ENCODE measurements at regions not wholly inside any gene's neighbourhood (a gene's known extent, or its start where the extent isn't known, plus 50 kb on each side); places are given as distances from the start of the nearest gene placed in this dataset.
"Not testable (repeated sequence)": the region's sequence is repeated elsewhere in the genome, so short reads cannot be mapped to it uniquely, and the experiment has no call there.

DNA sequence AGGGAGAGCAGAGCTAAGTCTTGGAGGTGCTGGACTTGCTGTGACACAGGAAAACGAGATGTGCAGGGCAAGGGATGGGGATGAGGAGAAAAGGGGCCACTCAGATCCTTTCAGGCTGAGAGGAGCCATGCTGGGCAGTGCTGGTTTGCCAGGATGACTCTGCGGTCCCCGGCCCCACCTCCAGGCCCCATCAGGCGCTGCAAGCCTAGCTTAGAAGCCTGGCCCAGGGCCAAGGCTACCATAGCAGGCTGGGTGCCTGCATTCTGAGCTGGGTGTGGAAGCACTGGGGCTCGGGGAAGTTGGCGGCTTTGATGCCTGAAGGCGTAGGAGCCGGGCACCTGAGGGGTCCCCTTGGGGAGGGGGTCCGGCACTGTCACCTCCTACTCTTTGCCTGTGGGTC lies 341.2 kb upstream of the USP9Y start:
- DNase-seq (ENCODE audit: low spot score), result no peak

DNA sequence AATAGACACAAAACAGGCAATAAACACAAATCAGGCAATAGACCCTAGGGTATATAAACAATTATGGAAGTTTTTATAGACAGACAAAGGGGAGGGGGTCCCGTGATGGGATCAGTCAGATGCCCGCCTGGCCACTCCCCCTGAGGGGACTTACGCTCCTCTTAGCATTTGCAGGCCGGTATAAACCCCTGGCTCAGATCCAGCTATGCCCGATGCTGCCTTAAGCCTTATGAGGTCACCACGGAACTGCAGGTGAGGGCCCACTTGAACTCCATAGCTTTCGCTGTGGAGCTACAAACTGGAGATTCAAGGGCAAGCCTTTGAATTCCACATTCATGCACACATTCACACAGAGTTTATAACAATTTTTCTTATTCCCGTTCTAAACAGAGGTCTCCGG lies 340.5 kb upstream of the USP9Y start:
- DNase-seq (ENCODE audit: low spot score), result no peak

DNA sequence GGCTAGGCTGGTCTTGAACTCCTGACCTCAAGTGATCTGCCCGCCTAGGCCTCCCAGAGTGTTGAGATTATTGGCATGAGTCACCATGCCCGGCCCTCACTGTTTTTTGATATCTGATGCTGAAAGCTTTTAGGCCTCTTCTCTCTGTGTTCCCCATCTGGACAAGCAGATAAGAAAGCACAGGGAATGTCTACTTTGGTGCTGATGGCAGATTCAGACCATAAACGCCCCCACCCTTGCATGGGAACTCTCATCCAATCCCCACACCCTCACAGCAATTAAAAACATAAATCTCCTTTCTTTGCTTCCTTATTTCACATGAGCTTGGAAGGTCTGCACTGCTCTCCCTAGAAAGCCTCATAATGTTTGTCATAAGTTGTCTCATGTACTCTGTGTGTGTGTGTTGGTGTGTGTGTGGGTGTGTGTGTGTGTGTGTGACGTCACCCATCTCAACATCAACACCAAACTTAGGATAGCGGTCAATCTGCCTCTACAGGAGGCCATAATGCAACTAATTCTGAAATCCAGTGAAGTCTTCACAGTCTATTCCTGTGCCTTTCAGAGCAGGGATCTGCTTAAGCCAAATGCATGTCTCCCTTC lies 335.6 kb upstream of the USP9Y start:
- DNase-seq (ENCODE audit: low spot score), result no peak

DNA sequence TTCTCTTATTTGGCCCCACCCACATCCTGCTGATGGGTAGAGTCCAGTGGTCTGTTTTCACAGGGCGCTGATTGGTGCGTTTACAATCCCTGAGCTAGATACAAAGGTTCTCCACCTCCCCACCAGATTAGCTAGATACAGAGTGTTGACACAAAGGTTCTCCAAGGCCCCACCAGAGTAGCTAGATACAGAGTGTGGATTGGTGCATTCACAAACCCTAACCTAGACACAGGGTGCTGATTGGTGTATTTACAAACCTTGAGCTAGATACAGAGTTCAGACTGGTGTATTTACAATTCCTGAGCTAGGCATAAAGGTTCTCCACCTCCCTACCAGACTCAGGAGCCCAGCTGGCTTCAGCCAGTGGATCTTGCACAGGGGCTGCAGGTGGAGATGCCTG lies 326.4 kb upstream of the USP9Y start:
- not testable (repeated sequence) for DNase-seq (ENCODE audit: low spot score)

DNA sequence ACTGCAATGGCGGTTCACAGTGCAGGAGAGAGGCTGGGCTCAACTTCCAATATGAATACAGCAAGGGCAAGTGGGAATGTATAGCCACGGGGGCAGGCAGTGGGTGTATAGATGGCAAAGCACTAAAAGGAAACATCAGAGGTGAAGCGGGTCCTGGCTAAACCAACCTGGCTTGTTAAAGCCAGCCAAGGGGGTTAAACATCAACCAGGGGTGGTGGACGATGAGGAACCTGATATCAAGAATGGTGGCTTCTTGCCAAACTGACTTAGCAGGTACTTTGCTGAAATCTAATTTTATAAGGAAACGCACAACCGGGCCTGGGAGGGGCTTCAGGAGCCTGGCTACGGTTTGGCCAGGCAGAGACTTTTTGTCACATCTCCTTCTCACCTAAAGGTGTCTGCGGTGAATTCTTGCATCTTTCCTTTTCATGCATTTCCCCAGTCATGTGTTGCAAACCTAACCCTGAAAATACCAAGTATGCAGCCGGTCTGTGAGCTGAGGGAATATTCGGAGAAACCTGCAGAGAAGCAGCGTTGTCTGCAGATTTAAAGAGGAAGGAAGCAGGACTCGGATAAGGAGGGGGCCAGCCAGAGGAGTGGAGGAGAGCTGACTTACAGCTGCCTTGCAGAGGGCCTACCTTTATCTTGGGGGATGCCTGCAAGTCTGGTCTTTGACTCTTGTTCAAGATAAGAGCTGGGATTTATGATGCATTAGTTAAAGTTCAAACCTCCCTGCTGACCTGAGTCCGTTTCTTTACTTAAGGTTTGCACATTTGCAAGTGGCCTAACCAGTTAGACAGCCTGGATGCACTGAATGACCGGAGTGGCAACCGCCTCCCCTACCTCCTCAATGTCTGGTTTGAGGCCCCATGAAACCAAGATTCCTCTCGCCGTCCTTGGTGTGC lies 309.1 kb upstream of the USP9Y start:
- DNase-seq (ENCODE audit: low spot score), result peak; percentile 0

DNA sequence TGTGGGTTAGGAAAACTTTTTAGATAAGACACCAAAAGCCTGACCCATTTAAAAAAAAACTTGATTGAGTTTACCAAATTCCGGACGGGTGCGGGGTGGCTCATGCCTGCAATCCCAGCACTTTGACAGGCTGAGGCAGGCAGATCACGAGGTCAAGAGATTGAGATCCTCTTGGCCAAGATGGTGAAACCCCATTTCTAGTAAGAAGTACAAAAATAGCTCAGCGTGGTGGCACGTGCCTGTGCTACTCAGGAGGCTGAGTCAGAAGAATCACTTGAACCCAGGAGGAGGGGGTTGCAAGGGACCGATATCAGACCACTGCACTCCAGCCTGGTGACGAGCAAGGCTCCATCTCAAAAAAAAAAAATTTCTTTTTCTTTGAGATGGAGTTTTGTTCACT lies 307.8 kb upstream of the USP9Y start:
- DNase-seq (ENCODE audit: low spot score), result no peak

DNA sequence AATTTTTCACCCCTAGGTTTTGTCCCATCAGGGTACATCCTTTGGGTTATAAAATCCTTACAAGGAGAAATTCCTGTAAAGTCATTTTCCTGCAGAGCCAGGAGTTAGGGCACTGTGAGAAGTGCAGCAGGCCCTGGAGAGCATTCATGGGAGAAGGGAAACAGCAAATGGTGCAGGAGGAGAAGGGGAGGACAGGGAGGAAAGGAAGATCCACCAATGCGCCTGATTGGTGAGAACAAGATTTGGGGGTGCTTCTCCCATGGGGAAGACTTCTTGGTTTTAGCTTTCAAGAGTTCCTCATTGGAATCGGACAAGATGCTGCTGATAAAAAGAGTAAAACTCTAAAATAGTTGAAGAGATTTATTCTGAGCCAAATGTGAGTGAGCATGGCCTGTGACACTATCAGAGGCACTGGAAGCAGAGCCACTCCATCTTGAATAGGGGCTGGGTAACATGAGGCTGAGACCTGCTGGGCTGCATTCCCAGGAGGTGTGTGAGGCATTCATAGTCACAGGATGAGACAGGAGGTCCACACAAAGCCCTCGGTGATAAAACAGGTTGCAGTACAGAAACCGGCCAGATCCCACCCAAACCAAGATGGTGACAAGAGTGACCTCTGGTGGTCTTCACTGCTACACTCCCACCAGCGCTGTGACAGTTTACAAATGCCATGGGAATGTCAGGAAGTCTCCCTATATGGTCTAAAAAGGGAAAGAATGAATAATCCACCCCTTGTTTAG lies 305.5 kb upstream of the USP9Y start:
- not testable (repeated sequence) for DNase-seq (ENCODE audit: low spot score)

DNA sequence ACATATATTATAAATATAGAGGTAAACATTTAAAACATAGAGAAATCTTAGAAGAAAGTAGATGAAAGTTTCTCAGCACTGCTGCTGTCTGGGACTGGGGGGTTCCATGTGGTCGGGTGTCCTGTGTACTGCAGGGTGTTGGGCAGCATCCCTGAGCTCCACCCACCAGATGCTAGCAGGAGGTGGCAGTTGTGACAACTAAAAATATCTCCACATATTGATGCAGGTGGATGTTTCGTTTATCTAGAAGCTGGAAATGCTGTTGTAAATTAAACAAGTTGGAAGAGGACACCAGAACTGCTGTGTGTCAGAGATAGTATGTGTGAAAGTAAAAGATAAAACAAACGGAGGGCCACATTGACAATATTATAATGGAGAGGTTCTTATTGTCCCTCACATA lies 297.1 kb upstream of the USP9Y start:
- no peak for DNase-seq (ENCODE audit: low spot score)

DNA sequence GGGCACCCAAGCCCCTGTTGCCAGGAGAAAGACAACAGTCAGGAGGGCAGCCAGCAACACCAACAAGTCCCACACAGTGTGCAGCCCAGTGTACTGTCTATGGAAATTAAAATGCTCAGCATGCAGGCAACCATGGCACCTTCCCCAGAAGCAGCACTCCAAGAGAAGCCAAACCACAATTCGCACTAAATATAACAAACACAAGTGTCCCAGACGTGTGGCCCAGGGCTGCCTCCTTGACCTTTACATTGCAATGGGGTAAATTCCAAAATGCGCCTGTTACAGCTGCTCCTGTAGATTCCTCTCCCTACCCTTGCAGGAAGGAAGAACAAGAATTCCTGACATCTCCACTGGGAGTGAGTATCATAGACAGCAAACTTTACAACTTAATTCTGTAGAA lies 292.8 kb upstream of the USP9Y start:
- no peak for DNase-seq (ENCODE audit: low spot score)

DNA sequence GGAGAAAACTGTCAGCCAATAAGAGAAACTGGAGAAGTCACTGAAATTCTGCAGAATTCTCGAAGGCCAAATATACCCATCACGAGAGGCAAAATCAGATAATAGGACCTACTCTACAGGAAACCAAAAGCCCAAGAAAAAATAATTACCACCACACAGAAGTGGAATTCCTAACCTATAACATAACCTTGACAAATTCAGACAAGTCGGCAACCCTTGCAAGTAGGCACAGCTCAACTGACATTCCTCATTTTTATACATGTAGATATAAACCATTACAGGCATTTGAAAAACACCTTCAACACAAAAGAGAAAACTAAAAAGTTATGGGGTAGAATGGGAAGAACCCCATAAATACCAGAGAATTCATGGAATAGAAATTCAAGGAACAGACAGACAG lies 290.3 kb upstream of the USP9Y start:
- DNase-seq (ENCODE audit: low spot score), result no peak

DNA sequence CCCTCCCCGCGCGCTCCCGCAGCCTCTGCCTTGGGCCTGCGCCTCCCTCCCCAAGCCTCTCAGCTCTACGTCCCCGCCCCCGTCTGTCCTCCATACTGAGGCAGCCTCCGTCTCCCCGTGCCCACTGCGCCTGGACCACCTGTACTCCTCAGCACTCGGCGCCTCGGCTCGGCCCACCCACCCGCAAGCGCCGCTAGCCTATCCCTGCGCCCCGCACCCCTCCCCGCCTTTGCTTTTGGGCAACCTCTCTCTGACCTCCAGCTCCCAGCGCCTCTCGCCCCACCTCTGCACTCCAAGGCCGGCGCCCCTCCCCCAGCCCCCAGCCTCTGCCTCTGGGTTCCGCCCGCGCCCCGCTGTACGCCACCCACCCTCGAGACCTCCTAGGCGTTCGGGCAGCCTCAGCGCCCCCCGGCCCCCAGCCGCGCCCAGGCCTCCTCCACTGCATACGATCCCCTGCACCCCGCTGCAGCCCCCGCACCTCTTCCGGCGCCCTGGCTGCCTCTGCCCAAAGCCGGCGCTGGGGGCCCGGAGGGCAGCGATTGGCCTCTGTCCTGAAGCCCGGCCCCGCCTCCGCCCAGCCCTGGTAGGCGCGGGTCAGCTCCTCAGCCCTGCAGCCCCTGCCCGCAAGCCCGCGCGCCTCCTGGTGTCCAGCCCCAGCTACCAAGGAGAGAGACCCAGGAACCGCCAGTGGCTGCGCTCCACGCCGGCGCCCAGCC lies 279.8 kb upstream of the USP9Y start:
- no peak for DNase-seq (ENCODE audit: low spot score)

DNA sequence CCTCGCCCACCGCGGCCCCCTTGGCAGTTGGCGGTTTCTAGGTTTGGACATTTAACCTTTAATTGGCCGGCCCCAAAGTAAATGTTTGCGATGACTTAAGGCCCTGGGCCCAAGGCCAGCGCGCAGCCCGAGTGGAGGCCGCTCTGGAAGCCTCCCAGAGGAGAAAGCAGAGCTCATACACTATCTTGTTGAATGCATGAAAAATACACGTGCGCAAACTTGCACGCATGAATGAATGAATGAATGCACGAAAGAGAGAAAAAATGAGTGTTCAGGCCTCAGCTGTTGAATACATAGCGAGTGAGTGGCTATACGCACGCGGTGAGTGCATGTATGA lies 279.3 kb upstream of the USP9Y start:
- no peak for DNase-seq (ENCODE audit: low spot score)

DNA sequence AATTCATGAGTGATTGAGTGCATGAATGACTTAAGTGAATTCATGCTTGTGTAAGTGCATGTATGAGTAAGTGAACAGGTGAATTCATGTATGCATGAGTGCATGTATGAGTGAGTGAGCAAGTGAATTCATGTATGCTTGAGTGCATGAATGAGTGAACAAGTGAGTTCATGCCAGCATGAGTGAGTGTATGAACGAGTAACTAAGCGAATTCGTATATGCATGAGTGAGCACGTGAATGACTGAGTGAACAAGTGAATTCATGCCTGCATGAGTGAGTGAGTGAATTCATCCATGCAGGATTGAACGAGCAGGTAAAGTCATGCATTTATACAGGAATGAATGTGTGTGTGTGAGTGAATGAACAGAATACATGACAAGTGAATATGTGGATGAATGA lies 278.5 kb upstream of the USP9Y start:
- no peak for DNase-seq (ENCODE audit: low spot score)

DNA sequence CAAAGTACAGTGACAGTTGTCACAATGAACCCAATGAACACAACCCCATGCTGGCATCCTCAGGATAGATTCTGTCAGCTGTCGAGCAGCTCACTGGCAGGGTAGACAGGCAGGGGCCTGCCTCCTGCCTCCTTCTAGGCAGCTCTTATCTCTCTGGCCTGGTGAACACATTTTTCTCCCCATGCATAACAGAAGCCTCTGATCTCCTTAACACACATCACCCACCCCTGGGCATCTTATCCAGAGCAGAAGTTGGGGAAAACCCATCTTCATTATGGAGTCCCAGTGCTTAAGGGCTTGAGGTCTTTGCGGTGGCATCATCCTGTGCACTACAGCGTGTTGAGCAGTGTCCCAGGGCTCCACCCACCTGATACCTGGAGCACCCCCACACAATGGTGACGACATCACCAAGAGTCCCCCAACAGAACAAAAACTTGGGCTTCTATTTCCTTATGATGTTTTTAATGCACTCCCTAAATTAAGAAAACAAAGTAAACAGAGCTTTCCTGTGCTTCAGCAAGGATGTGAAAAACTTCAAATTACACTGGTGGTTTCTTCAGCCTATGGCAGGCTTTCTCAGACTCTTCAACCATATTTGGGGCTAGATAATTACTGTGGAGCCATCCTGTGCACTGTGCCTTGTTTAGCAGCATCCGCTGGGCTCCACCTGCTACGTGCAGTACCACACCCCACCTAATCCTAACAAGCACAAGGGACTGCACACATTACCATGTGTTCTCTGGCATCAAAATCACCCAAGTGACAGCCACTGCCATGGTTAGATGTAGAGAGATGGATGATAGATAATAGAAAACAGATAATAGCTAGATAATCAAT lies 277.4 kb upstream of the USP9Y start:
- no peak for DNase-seq (ENCODE audit: low spot score)

DNA sequence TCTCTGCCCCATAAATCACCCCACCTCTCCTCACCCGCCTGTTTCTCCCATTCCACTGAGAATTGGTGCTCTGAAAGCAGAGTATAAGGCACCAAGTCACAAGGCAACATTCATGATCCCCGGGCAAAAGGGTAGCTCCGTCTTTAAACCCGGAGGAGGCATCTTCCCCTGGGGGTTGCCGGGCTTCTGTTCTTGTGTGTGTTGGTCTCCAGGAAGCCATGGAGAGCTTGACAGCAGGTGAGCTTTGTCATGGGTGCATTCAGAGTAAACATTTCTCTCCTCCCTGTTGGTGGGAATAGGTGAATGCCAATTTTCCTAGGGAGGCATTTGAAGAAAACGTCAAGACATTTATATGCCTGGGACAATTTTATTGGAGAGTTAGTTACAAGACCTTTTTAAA lies 275.5 kb upstream of the USP9Y start:
- DNase-seq (ENCODE audit: low spot score), result no peak

DNA sequence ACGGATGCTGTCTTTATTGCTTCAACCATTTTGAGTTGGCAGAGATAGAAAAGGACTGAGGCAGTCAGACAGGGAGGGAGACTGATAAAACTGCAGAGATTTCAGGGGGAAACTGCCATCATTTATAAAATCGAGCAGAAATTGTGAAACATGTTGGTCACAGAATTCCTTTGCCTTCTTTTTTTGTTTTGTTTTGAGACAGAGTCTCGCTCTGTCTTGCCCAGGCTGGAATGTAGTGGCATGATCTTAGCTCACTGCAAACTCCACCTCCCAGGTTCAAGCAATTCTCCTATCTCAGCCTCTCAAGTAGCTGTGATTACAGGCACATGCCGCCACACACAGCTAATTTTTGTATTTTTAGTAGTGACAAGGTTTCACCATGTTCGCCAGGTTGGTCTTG lies 273.7 kb upstream of the USP9Y start:
- no peak for DNase-seq (ENCODE audit: low spot score)

DNA sequence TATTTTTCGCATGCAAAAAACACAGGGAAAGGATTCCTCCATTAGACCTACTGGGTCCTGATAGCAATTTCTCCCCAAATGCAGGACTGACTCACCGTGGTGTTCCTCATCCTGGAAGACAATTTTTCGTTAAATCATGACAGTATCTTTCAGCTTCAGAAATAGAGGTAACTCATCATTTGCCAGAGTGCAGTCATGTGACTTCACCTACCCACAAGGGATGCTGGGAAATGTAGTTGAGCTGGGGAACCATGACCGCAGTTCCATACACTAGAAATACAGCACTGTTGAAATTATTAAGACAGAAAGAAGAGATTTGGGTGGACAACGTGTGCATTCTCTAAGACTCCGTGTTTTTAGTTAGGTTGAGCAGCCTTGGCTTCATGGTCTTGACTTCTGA lies 269.5 kb upstream of the USP9Y start:
- DNase-seq (ENCODE audit: low spot score), result no peak

DNA sequence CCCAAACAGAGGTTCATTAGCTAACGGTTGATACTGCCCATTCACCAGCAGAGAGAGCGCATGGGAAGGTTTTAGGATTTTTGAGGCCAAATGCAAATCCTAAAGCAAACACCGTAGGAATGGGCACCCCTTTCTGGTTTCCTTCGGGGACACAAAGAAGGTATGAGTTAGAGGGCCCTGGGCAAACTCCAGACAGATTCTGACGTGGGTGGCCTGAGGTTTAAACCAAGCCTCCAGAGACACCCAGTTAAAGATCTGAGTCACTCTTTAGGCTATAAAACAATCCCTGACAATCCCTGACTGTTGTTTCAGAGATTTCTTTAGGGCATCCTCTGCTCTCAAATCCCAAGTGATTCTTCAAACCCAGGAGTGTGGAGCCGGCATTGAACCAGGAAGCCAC lies 262.2 kb upstream of the USP9Y start:
- not testable (repeated sequence) for DNase-seq (ENCODE audit: low spot score)

DNA sequence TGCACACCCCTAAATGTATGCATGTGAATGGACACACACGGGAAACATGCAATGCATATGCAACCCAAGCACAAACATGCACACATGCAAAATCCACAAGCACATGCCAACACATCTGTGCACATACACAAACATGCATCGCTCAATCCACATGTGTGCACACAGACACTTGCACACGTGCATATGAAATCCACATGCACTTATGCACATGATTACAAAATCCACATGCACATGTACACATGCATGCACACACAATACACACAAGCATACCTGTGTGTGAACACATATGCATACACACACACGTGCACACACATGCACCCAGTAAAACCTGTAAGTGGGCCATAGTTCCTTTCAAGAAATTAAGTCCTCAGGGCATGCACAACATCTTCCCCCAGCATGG lies 256.8 kb upstream of the USP9Y start:
- no peak for DNase-seq (ENCODE audit: low spot score)

DNA sequence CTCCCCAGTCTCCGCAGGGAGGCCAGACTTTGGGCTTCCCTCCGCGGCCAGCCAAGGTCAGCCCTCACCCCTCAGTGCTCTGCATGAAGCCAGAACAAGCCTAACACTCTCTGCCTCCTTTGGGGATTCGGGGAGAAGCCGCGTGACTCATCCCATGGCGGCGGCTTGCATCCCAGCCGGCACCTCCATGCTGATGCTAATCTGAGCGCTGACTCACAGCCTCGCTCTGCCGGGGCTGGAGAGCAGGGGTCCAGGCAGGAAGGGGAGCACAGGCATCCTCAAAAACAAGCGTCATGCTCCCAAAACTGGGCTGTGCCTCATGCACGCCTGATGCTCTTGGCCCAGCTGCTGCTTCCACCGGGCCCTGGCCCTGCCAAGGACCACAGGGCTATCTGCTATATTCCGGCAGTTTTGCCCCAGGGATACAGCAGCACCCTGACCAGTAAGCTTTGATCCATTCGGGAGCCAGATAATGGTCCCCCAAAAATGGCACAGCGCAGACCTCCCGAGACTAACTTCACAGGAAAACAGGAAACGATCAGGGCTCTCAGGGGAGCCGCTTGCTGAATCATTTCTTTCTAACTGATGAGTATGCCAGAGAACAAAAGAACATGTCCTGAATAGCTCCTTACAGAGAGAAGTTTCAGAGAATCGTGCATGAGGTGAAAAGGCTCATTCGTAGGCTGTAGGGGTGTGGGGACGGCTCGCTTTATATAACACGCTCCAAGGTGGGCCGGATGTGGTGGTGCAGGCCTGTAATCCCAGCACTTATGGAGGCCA lies 254.4 kb upstream of the USP9Y start:
- not testable (repeated sequence) for DNase-seq (ENCODE audit: low spot score)

DNA sequence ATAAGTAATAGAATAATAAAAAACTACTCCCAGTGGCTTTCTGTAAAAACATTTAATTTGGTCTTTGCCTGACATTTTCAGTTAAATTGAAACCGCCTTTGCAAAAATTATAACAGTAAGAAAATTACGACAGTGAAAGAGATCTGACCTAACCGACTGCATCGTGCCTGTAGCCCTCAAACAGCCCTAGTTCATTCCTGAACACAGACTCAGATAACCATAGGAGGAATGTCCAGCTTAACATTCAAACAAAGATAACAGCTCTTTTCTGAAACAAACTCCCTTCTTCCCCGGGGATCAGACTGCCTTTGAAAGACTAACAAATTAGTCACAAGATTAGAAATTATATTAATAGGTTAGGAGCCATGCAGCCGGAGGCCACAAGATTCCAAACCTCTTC lies 252.5 kb upstream of the USP9Y start:
- not testable (repeated sequence) for DNase-seq (ENCODE audit: low spot score)
